Neural crest cell (in vitro differentiated cells): ENCODE measurements at regions not wholly inside any gene's neighbourhood (a gene's known extent, or its start where the extent isn't known, plus 50 kb on each side); places are given as distances from the start of the nearest gene placed in this dataset.

Experiments used
- DNase-seq: peaks from one replicate; pipeline ENCODE4 v3.0.0; 2021; ENCODE audit warnings: low read depth, mixed read lengths, low spot score
- H3K27ac Mint-ChIP-seq: one replicate; pipeline ENCODE4 v1.8.0; 2021; ENCODE audit warnings: mild to moderate bottlenecking, mixed read lengths; ENCODE audit not compliant: unreplicated experiment
- H3K27me3 Mint-ChIP-seq: 2 replicates; pipeline ENCODE4 v1.8.0; 2021; ENCODE audit warnings: low read depth, mild to moderate bottlenecking, mixed read lengths
- H3K36me3 Mint-ChIP-seq: 2 replicates; pipeline ENCODE4 v1.8.0; 2021; ENCODE audit warnings: low read depth, mild to moderate bottlenecking, mixed read lengths
- H3K4me1 Mint-ChIP-seq: 2 replicates; pipeline ENCODE4 v1.8.0; 2021; ENCODE audit warnings: mixed read lengths
- H3K4me3 Mint-ChIP-seq: one replicate; pipeline ENCODE4 v1.8.0; 2021; ENCODE audit warnings: mild to moderate bottlenecking, mixed read lengths
- H3K9me3 Mint-ChIP-seq: 2 replicates; pipeline ENCODE4 v1.8.0; 2021; ENCODE audit warnings: mixed read lengths
- TF ChIP-seq, protein P1 (sequence below): fragments of 200-600 bp; sonication (generic); conservative IDR thresholded peaks from 2 replicates; pipeline ENCODE4 v1.5.0; 2021; ENCODE audit warnings: antibody characterized with exemption, mild to moderate bottlenecking

DNA sequence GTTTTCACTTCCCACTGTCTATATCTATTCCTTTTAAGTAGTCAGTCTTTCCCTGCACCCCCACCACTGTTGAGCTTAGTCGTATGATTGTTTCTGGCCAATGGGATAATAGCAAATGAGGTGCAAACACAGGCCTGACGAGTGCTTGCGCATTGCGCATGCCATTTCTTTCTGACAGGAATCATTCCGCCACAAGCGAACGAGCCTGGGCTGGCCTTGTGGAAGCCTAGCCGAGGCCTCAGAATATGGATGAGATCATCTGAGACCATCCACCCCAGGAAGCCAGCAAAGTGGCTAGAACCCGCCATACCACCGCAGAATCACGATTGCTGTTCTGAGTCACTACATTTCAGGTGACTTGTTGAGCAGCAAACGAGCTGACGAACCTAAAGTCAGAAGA is 52.2 kb upstream of the PRL start:
- Mint-ChIP-seq H3K4me1 (no peaks in the 10 kb centered on the region), H3K27ac (no peak overlapping the region), H3K9me3 (peaks cover 11% of the 10 kb centered on the region), H3K36me3 (peaks cover 2% of the 10 kb centered on the region), H3K4me3 (no peak overlapping the region), H3K27me3 (no peaks in the 10 kb centered on the region)
- DNase-seq: no peak
- TF ChIP-seq, protein P1, sequence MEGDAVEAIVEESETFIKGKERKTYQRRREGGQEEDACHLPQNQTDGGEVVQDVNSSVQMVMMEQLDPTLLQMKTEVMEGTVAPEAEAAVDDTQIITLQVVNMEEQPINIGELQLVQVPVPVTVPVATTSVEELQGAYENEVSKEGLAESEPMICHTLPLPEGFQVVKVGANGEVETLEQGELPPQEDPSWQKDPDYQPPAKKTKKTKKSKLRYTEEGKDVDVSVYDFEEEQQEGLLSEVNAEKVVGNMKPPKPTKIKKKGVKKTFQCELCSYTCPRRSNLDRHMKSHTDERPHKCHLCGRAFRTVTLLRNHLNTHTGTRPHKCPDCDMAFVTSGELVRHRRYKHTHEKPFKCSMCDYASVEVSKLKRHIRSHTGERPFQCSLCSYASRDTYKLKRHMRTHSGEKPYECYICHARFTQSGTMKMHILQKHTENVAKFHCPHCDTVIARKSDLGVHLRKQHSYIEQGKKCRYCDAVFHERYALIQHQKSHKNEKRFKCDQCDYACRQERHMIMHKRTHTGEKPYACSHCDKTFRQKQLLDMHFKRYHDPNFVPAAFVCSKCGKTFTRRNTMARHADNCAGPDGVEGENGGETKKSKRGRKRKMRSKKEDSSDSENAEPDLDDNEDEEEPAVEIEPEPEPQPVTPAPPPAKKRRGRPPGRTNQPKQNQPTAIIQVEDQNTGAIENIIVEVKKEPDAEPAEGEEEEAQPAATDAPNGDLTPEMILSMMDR: no peak

DNA sequence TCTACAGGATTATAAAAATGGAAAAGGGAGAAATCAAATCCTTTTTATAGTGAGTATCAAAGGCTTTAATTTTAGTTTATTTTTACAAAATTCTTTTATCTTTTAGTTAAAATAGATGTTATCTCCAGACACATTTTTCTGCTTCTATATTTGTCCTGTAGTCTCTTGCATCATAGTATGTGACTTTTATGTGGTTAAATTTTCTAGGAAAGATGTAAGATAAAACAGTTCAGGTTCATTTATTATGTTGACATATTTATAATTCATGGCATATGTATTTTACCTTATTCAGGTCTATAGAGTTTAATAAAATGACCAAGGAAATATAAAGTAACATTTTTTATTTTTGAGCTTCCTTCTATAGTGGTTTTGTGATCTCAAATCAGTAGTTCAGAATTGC is 52.7 kb upstream of the PRL start:
- H3K4me1 Mint-ChIP-seq: no peaks in the 10 kb centered on the region
- peaks cover 2% of the 10 kb centered on the region for H3K36me3 Mint-ChIP-seq
- TF ChIP-seq, protein P1: no peak

DNA sequence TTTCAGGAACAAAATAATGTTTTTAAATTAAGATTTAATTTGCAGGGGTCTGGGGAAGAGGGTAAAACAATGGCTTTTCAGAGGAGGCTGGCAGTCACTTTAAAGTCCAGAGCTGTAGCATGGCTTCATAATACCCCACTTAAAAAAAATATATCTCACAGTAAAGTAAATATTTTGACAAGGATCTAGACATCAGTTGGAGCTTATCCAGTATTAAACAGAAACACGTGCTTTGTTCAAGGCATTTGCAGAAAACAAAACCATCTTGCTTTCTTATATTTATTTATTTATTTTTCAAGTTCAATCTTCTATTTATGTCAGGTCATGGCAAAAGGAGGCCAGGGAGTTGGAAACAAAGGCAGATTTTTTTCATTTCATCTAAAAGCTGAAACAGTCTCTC is 53.3 kb upstream of the PRL start:
- peaks cover 8% of the 10 kb centered on the region for H3K9me3 Mint-ChIP-seq
- no peaks in the 10 kb centered on the region for H3K4me1 Mint-ChIP-seq
- no peak for DNase-seq
- no peak overlapping the region for H3K4me3 Mint-ChIP-seq
- TF ChIP-seq, protein P1: no peak
- no peaks in the 10 kb centered on the region for H3K27me3 Mint-ChIP-seq
- no peak overlapping the region for H3K27ac Mint-ChIP-seq
- H3K36me3 Mint-ChIP-seq: peaks cover 2% of the 10 kb centered on the region

More for the DNA sequence above, 52.7 kb upstream of the PRL start:
- Mint-ChIP-seq H3K9me3 (peaks cover 11% of the 10 kb centered on the region), H3K4me3 (no peak overlapping the region), H3K27me3 (no peaks in the 10 kb centered on the region), H3K27ac (no peak overlapping the region)
- DNase-seq: no peak

DNA sequence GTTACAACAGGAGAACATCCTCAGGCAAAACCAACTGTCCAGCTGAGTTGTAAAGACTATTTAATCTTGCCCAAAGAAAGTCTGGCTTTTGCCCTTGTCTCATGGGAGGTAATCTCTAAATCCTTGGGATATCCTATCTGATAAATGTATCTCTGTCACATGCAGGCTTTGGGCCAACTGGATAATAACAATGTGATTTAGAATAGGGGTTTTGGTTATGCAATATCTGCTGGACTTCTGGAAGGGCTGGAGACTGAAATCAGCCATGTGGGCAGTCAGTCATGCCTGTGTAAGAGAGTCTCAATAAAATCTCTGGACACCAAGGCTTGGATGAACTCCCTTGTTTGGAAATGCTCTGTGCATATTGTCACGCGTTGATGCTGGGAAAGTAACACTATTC is 56.3 kb upstream of the PRL start:
- DNase-seq: no peak
- no peak overlapping the region for H3K4me3 Mint-ChIP-seq
- H3K27me3 Mint-ChIP-seq: no peaks in the 10 kb centered on the region
- H3K27ac Mint-ChIP-seq: no peak overlapping the region
- H3K4me1 Mint-ChIP-seq: no peaks in the 10 kb centered on the region
- peaks cover 5% of the 10 kb centered on the region for H3K36me3 Mint-ChIP-seq
- H3K9me3 Mint-ChIP-seq: peaks cover 6% of the 10 kb centered on the region
- TF ChIP-seq, protein P1: no peak

DNA sequence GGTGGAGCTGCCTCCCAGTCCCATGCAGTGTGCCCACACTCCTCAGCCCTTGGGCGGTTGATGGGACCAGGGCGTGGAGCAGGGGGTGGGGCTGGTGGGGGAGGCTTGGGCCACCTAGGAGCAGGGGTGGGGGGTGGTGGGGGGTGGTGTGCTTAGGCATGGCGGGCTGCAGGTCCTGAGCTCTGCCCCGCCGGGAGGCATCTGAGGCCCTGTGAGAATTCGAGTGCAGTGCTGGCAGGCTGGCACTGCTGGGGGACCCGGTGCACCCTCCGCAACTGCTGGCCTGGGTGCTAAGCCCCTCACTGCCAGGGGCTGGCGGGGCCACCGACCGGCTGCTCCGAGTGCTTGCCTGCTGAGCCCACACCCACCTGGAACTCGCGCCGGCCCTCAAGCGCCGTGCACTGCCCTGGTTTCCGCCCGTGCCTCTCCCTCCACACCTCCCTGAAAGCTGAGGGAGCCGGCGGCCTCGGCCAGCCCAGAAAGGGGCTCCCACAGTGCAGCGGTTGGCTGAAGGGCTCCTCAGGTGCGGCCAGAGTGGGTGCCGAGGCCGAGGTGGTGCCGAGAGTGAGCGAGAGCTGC is 59.6 kb upstream of the PRL start:
- Mint-ChIP-seq H3K4me1 (no peaks in the 10 kb centered on the region), H3K27ac (no peak overlapping the region), H3K36me3 (peaks cover 3% of the 10 kb centered on the region), H3K4me3 (no peak overlapping the region), H3K27me3 (no peaks in the 10 kb centered on the region), H3K9me3 (peaks cover 6% of the 10 kb centered on the region)
- DNase-seq: no peak
- TF ChIP-seq, protein P1: no peak
